Esophagus muscularis mucosa (tissue), 3 donors: ENCODE measurements at regions not wholly inside any gene's neighbourhood (a gene's known extent, or its start where the extent isn't known, plus 50 kb on each side); places are given as distances from the start of the nearest gene placed in this dataset.

Source experiments
- CTCF ChIP-seq, 3 experiments: fragments of 200-600 bp in 2 of 3; fragments of 450-650 bp in 1 of 3; sonication (generic) in 2 of 3; IDR thresholded peaks; one replicate each; pipeline ENCODE4 v1.5.1; 2017 to 2019; ENCODE audit warnings: antibody characterized with exemption in 3 of 3, mild to moderate bottlenecking in 2 of 3, moderate library complexity in 1 of 3
- POLR2A ChIP-seq: fragments of 450-650 bp; IDR thresholded peaks from one replicate; pipeline ENCODE4 v1.6.1; 2017; ENCODE audit warnings: antibody characterized with exemption, moderate library complexity, mild to moderate bottlenecking, low read depth
- POLR2AphosphoS5 ChIP-seq, 2 donors: sonication (generic); formaldehyde crosslinking; IDR thresholded peaks; one replicate each; pipeline ENCODE4 v1.6.1; 2017; ENCODE audit warnings: antibody characterized with exemption in 2 of 2

GRCh38 chr20:60302875-60303274 lies 344.7 kb downstream of the CDH26 start:
- TF ChIP-seq POLR2A (no peak), CTCF (IDR thresholded peaks at IDR 0.05) (no peak), POLR2AphosphoS5 (IDR thresholded peaks at IDR 0.05) (no peak)
